ENCODE measurements at regions not wholly inside any gene's neighbourhood (a gene's known extent, or its start where the extent isn't known, plus 50 kb on each side); places are given as distances from the start of the nearest gene placed in this dataset.
A peak's percentile ranks its signal among the peaks of the same experiment; 100 is the strongest.

- peak; percentile 33 for DNase-seq (ENCODE audit: low spot score)
Observed at GRCh38 chr2:139946690-139947089, 1166.5 kb upstream of the NXPH2 start.

GRCh38 chr2:139940686-139941085 lies 1160.5 kb upstream of the NXPH2 start:
- no peak for DNase-seq (ENCODE audit: low spot score)

- no peak for DNase-seq (ENCODE audit: low spot score)
Observed at GRCh38 chr2:139925903-139926302, 1145.7 kb upstream of the NXPH2 start.

- no peak for DNase-seq (ENCODE audit: low spot score)
Observed at GRCh38 chr2:139924070-139924469, 1143.9 kb upstream of the NXPH2 start.

DNA sequence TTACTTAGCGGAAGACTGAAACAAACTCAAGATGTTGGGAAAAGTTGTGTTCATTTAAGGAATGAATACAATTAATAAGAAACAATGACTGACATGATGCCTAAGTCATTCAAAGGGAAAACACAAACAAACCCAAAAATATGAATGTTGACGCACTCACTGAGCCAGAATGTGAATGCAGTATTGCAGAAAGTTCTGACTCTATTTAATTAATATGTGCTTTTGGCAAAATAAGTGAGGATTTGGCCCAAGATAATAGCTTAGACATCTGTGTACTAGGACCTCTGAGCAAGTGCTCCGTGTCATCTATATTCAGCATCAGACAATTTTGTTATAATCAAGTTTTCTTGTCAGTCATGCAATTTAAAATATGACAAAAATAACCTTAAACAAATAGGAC lies 1138.8 kb upstream of the NXPH2 start:
- DNase-seq (ENCODE audit: low spot score) = no peak

GRCh38 chr2:139917690-139918384 lies 1137.6 kb upstream of the NXPH2 start:
- no peak for DNase-seq (ENCODE audit: low spot score)

GRCh38 chr2:139916822-139917221 lies 1136.6 kb upstream of the NXPH2 start:
- no peak for DNase-seq (ENCODE audit: low spot score)

GRCh38 chr2:139911160-139911559 lies 1131.0 kb upstream of the NXPH2 start:
- DNase-seq (ENCODE audit: low spot score) = no peak

GRCh38 chr2:139909136-139909535 lies 1128.9 kb upstream of the NXPH2 start:
- DNase-seq (ENCODE audit: low spot score) = no peak

- no peak for DNase-seq (ENCODE audit: low spot score)
Observed at GRCh38 chr2:139905624-139906023, 1125.4 kb upstream of the NXPH2 start.

GRCh38 chr2:139891636-139892035 lies 1111.4 kb upstream of the NXPH2 start:
- no peak for DNase-seq (ENCODE audit: low spot score)

- DNase-seq (ENCODE audit: low spot score) = no peak
Observed at GRCh38 chr2:139885921-139886498, 1105.8 kb upstream of the NXPH2 start.

- DNase-seq (ENCODE audit: low spot score) = no peak
Observed at GRCh38 chr2:139876964-139877363, 1096.8 kb upstream of the NXPH2 start.

DNA sequence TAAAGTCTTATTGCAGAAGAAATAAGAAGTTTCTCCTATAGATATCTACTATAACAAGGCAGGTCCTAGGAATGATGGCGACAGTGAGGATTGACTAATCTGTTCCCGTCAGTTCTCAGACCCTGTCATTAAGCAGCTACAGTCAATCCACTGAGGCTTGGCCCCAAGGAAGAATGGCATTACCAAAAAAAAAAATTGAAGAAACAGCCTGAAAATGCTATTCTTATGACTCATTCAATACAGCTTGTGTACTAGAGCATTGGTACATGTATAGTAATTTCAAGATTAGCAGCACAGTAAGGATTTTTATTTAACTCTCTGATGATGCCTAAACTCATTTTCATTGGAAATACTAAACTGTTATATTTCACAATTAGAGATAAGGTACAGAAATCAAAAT lies 1096.1 kb upstream of the NXPH2 start:
- DNase-seq (ENCODE audit: low spot score) = no peak

- no peak for DNase-seq (ENCODE audit: low spot score)
Observed at GRCh38 chr2:139872503-139872902, 1092.3 kb upstream of the NXPH2 start.

GRCh38 chr2:139872032-139872431 lies 1091.8 kb upstream of the NXPH2 start:
- no peak for DNase-seq (ENCODE audit: low spot score)

DNA sequence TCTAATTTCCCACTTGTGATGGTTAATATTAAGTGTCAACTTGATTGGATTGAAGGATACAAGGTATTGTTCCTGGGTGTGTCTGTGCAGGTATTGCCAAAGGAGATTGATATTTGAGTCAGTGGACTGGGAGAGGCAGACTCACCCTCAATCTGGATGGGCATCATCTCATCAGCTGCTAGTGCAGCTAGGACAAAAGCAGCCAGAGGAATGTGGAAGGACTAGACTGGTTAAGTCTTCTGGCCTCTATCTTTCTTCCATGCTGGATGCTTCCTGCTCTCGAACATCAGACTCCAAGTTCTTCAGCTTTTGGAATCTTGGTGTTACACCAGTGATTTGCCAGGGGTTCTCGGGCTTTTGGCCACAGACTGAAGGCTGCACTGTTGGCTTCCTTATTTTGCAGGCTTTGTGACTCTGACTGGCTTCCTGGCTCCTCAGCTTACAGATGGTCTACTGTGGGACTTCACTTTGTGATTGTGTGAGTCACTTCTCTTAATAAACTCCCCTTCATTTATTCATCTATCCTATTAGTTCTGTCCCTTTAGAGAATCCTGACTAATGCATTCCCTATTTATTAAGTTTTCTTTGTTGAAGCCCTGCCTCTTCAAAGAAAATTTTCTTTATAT lies 1087.5 kb upstream of the NXPH2 start:
- no peak for DNase-seq (ENCODE audit: low spot score)

DNA sequence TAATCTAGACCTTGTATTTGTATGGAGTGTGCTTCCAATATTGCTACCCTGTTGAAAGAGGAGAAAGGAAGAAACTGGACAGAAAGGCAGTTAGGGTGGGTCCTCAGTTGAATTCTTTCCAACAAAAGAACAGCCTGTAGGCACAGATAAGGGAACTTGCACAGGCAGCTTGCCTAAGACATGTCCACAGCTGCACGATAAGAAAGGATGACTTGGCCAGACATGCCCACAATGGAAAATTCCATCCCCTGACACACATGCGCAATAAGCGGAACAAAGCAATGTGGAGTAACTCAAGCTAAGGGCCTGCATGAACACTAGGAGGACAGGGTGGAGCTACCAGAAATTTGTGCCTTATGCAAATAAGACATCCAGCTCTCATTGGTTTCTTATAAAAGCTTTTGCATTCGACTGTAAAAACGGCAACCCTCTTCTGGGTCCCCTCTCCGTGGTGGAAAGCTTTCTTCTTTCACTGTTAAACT lies 1084.7 kb upstream of the NXPH2 start:
- no peak for DNase-seq (ENCODE audit: low spot score)

- DNase-seq (ENCODE audit: low spot score) = no peak
Observed at GRCh38 chr2:139854769-139855483, 1074.7 kb upstream of the NXPH2 start.

- no peak for DNase-seq (ENCODE audit: low spot score)
Observed at GRCh38 chr2:139850254-139850890, 1070.2 kb upstream of the NXPH2 start.

DNA sequence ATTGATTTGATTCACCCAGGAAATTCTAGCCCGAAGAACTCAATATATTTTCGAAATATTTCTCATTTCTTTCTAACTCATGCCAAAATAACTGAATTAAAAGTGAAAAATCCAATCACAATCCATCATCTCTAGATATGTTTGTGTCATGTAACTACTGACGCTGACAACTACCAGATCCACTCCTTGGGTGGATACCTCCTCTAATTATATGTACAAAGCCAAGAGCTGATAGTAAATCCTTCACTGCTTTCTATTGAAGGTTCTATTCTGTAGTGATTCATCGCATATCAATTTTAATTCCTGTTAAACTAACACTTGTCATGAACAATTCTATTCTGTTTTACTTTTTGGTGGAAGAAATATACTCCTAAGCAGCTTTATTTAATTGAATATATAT lies 1056.6 kb upstream of the NXPH2 start:
- no peak for DNase-seq (ENCODE audit: low spot score)

- DNase-seq (ENCODE audit: low spot score) = no peak
Observed at GRCh38 chr2:139835101-139835500, 1054.9 kb upstream of the NXPH2 start.
